Keratinocyte (primary cell): ENCODE measurements at regions not wholly inside any gene's neighbourhood (a gene's known extent, or its start where the extent isn't known, plus 50 kb on each side); places are given as distances from the start of the nearest gene placed in this dataset.

Experiments used
- DNase-seq: peaks from one replicate; pipeline ENCODE4 v3.0.0-alpha.2; 2011; ENCODE audit warnings: low read depth, missing footprints, low spot score
- FAIRE-seq: peaks from 2 replicates; lab custom pipeline; 2011; peaks lifted over from hg19 to GRCh38; lab: Jason Lieb, UNC
- H2AFZ ChIP-seq: 2 replicates; pipeline ENCODE4 v1.6.0; 2012; ENCODE audit warnings: low read length, control low read depth, inconsistent platforms; ENCODE audit not compliant: control insufficient read depth
- H3K27ac ChIP-seq: 2 replicates; pipeline ENCODE4 v1.5.1; 2011; ENCODE audit warnings: low read length; ENCODE audit not compliant: control insufficient read depth, insufficient read depth
- H3K27me3 ChIP-seq: 3 replicates; pipeline ENCODE4 v1.6.0; 2011; ENCODE audit warnings: low read length; ENCODE audit not compliant: control insufficient read depth, insufficient read depth; ENCODE audit errors: extremely low read depth
- H3K36me3 ChIP-seq, 2 experiments: 2 replicates in 1 of 2; 3 replicates in 1 of 2; pipeline ENCODE4 v1.5.1; 2011; ENCODE audit warnings: low read length in 2 of 2, mild to moderate bottlenecking in 1 of 2; ENCODE audit not compliant: control insufficient read depth in 2 of 2, insufficient read depth in 2 of 2; ENCODE audit errors: extremely low read depth in 1 of 2
- H3K4me1 ChIP-seq: 3 replicates; pipeline ENCODE4 v1.5.1; 2011; ENCODE audit warnings: low read length; ENCODE audit not compliant: control insufficient read depth, insufficient read depth; ENCODE audit errors: extremely low read depth
- H3K4me2 ChIP-seq: 3 replicates; pipeline ENCODE4 v1.6.0; 2011; ENCODE audit warnings: low read depth, low read length; ENCODE audit not compliant: control insufficient read depth, insufficient read depth; ENCODE audit errors: extremely low read depth
- H3K4me3 ChIP-seq, 3 experiments: fragments of 200-600 bp in 1 of 3; sonication (generic) in 1 of 3; 2 replicates in 2 of 3; 3 replicates in 1 of 3; pipeline ENCODE4 v1.5.1; 2011 to 2016; ENCODE audit warnings: low read length in 3 of 3, mild to moderate bottlenecking in 3 of 3, control low read depth in 2 of 3, inconsistent platforms in 1 of 3, low read depth in 1 of 3, mixed read lengths in 1 of 3, mixed run types in 1 of 3, moderate library complexity in 1 of 3; ENCODE audit not compliant: control insufficient read depth in 2 of 3, insufficient read depth in 2 of 3; ENCODE audit errors: extremely low read depth in 1 of 3
- H3K79me2 ChIP-seq: 2 replicates; pipeline ENCODE4 v1.6.0; 2012; ENCODE audit warnings: low read length; ENCODE audit not compliant: control insufficient read depth, insufficient read depth
- H3K9ac ChIP-seq: 3 replicates; pipeline ENCODE4 v1.6.0; 2011; ENCODE audit warnings: low read length; ENCODE audit not compliant: control insufficient read depth, insufficient read depth; ENCODE audit errors: extremely low read depth
- H3K9me1 ChIP-seq: 3 replicates; pipeline ENCODE4 v1.6.0; 2011; ENCODE audit warnings: low read length; ENCODE audit not compliant: control insufficient read depth, insufficient read depth; ENCODE audit errors: extremely low read depth
- H3K9me3 ChIP-seq: 2 replicates; pipeline ENCODE4 v1.5.1; 2012; ENCODE audit warnings: low read depth, low read length; ENCODE audit not compliant: control insufficient read depth
- H4K20me1 ChIP-seq: 3 replicates; pipeline ENCODE4 v1.6.0; 2011; ENCODE audit warnings: low read length; ENCODE audit not compliant: control insufficient read depth, insufficient read depth; ENCODE audit errors: extremely low read depth
- CTCF ChIP-seq, 3 experiments: IDR thresholded peaks in 1 of 3; conservative IDR thresholded peaks in 1 of 3; optimal IDR thresholded peaks in 1 of 3; 2 replicates in 2 of 3; 3 replicates in 1 of 3; pipeline versions ENCODE3 to v1.5.1; 2011; ENCODE audit warnings: low read length in 3 of 3, mild to moderate bottlenecking in 3 of 3, moderate library complexity in 2 of 3, control low read depth in 1 of 3, inconsistent platforms in 1 of 3; ENCODE audit not compliant: insufficient read depth in 2 of 3; ENCODE audit errors: extremely low read depth in 1 of 3
- EZH2 ChIP-seq: IDR thresholded peaks from one replicate; pipeline ENCODE4 v1.6.1; 2012; ENCODE audit warnings: inconsistent platforms, mild to moderate bottlenecking, low read length, moderate library complexity
- dilution Hi-C: fragments of 300-500 bp; cut with MboI; formaldehyde crosslinking; loops from one replicate; pipeline ENCODE4 v1.7.0; 2020; ENCODE audit warnings: low sequenced_read_pairs; ENCODE audit not compliant: extremely low pct_ligation_motif_present

- no peak for TF ChIP-seq EZH2
- no peak for TF ChIP-seq CTCF (optimal IDR thresholded peaks at IDR 0.05 in 1 of 3, IDR thresholded peaks at IDR 0.05 in 1 of 3, conservative IDR thresholded peaks at IDR 0.05 in 1 of 3; ENCODE audit: extremely low read depth in 1 of 3, insufficient read depth in 2 of 3, low read length in 3 of 3)
- Histone ChIP-seq H3K9ac (no peak overlapping the region), H3K36me3 (no peaks in the 10 kb centered on the region), H4K20me1 (no peaks in the 10 kb centered on the region), H3K4me2 (no peak overlapping the region), H3K9me3 (no peaks in the 10 kb centered on the region), H3K4me3 (no peak overlapping the region), H3K4me1 (no peaks in the 10 kb centered on the region), H3K27ac (no peak overlapping the region), H3K27me3 (no peaks in the 10 kb centered on the region), H2AFZ (no peak overlapping the region), H3K9me1 (no peaks in the 10 kb centered on the region), H3K79me2 (no peaks in the 10 kb centered on the region)
- no peak for DNase-seq
- dilution Hi-C loops, result no loop called here
- no peak for FAIRE-seq
Observed at GRCh38 chr2:78615956-78616355, 409.5 kb upstream of the REG3G start.

GRCh38 chr2:78634425-78634824 is 391.1 kb upstream of the REG3G start:
- Histone ChIP-seq H3K4me1 (no peaks in the 10 kb centered on the region), H3K9me3 (peaks cover 5% of the 10 kb centered on the region), H3K4me2 (no peak overlapping the region), H3K27ac (no peak overlapping the region), H3K27me3 (no peaks in the 10 kb centered on the region), H3K9me1 (no peaks in the 10 kb centered on the region), H3K9ac (no peak overlapping the region), H4K20me1 (no peaks in the 10 kb centered on the region), H3K36me3 (no peaks in the 10 kb centered on the region), H3K79me2 (no peaks in the 10 kb centered on the region), H3K4me3 (no peak overlapping the region), H2AFZ (no peak overlapping the region)
- FAIRE-seq (no peak), DNase-seq (no peak)
- dilution Hi-C loops, result no loop called here
- TF ChIP-seq CTCF (optimal IDR thresholded peaks at IDR 0.05 in 1 of 3, IDR thresholded peaks at IDR 0.05 in 1 of 3, conservative IDR thresholded peaks at IDR 0.05 in 1 of 3; ENCODE audit: extremely low read depth in 1 of 3, insufficient read depth in 2 of 3, low read length in 3 of 3) (no peak), EZH2 (no peak)
